OCI-LY3 (cell line): ENCODE measurements at regions not wholly inside any gene's neighbourhood (a gene's known extent, or its start where the extent isn't known, plus 50 kb on each side); places are given as distances from the start of the nearest gene placed in this dataset.

Experiments
- CTCF ChIP-seq: fragments of 200-600, 300-600 bp; sonication (generic); IDR thresholded peaks from 2 replicates; pipeline ENCODE4 v1.5.1; 2014; ENCODE audit warnings: antibody characterized with exemption, low read length, low read depth
- EZH2phosphoT487 ChIP-seq: fragments of 200-600 bp; shearing (Covaris generic); IDR thresholded peaks from 2 replicates; pipeline ENCODE4 v1.6.1; 2018; ENCODE audit warnings: antibody characterized with exemption, mixed run types, low read depth

GRCh38 chr17:22203208-22203715 lies 510.9 kb downstream of the KCNJ18 start:
- TF ChIP-seq CTCF: no peak
- TF ChIP-seq EZH2phosphoT487: no peak
